COLO829 (cell line): ENCODE measurements at regions not wholly inside any gene's neighbourhood (a gene's known extent, or its start where the extent isn't known, plus 50 kb on each side); places are given as distances from the start of the nearest gene placed in this dataset.

Experiments
- DNase-seq: peaks from one replicate; pipeline ENCODE4 v3.0.0; 2012; ENCODE audit warnings: low spot score

DNA sequence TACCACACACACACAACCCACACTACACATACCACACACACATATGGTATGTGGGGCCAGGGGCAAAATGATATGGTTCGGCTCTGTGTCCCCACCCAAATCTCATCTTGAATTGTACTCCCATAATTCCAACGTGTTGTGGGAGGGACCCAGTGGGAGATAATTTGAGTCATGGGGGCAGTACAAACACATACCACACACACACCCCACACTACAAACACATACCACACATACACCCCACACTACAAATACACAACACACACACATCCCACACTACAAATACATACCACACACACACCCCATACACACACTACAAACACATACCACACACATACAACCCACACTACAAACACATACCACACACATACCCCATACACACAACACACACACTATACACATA lies 117.8 kb downstream of the TTC32 start:
- DNase-seq: no peak

DNA sequence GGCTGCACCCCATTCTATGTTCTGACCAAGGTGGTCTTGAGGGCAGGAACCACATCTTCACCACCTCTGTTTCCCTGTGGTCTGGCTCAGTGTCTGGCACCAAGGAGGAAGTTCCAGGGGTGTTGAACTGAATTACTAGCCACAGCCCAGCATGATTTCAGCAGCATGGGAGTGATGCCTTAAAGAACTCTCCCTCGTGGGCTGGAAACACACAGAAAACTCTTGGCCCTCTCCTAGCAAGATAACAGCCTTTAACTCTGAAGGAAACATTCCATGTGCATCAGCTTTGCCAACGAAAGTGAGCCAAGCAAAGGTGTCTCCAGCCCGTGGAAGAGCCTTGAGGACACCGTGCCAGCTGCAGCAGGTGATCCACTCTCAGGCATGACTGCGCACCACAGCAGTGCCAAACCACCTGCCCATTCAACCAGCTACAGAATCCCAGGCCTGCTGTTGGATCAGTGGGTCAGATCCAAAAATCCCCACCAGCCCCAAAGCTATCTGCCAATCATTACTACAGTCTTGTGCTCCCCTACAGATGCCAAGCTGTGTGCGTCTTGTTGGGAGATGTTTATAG lies 124.8 kb downstream of the TTC32 start:
- no peak for DNase-seq

GRCh38 chr2:19775838-19776237 lies 125.9 kb downstream of the TTC32 start:
- DNase-seq: no peak

GRCh38 chr2:19775315-19775714 lies 126.5 kb downstream of the TTC32 start:
- no peak for DNase-seq

DNA sequence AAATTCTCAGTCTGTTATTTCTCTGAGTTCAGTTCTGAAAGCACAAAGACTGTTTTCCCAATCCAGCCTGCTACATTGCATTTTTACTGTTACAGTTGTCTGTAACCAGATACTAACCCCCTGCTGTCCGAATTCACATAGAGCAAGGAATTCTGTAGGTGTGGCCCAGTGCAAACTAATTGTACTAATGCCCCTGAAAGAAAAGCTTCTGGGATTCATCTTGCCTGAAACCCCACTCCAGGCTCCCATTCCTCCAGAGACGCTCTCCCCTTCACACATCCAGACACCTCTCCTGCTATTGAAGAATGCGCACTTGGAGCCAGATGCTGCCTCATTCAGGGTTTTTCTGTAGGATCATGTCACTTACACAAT lies 127.0 kb downstream of the TTC32 start:
- no peak for DNase-seq

GRCh38 chr2:19772981-19773380 lies 128.8 kb downstream of the TTC32 start:
- no peak for DNase-seq

- DNase-seq: no peak
Measured at GRCh38 chr2:19769513-19769912, 132.3 kb downstream of the TTC32 start.

- DNase-seq: no peak
Measured at GRCh38 chr2:19767899-19768298, 133.9 kb downstream of the TTC32 start.

- DNase-seq: no peak
Measured at GRCh38 chr2:19764998-19765397, 136.8 kb downstream of the TTC32 start.

GRCh38 chr2:19763731-19764130 lies 138.1 kb downstream of the TTC32 start:
- no peak for DNase-seq

DNA sequence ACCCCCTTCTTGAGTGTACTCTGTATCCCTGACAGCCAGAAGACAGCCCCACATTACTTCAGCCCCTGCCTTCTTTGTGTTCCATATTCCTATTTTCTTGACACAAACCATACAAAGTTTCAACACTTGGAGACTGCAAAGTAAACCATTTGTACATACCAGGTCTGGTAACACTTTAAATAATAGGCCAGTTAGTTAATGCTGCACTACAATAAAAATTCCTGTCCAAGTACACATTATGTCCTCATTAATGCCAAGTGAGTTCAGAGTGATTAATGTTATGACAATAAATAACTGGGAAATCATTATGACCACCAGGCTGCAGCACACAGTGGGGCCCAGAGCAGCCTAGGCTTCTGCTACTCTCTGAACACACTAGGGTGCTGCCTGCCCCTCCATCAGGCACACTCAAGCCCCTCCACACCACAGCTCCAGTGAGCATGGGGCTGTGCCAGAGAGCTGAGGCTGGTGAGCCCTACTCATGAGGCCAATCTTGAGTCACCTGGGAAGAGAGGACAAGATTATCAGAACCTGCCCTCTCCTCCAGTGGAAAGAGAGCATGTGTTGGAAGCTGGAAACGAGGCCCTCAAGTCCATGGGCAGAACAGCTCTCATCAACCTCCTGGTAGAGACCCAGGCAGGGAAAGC lies 138.7 kb downstream of the TTC32 start:
- DNase-seq: no peak

GRCh38 chr2:19762142-19762541 lies 139.6 kb downstream of the TTC32 start:
- no peak for DNase-seq

GRCh38 chr2:19759880-19760279 lies 141.9 kb downstream of the TTC32 start:
- DNase-seq: no peak

GRCh38 chr2:19758658-19759057 lies 143.1 kb downstream of the TTC32 start:
- DNase-seq: no peak

- DNase-seq: no peak
Measured at GRCh38 chr2:19757586-19757985, 144.2 kb downstream of the TTC32 start.

- peak; percentile 17 for DNase-seq
Measured at GRCh38 chr2:19754907-19755306, 146.9 kb downstream of the TTC32 start.

GRCh38 chr2:19753818-19754217 lies 148.0 kb downstream of the TTC32 start:
- no peak for DNase-seq

GRCh38 chr2:19753314-19753713 lies 148.5 kb downstream of the TTC32 start:
- no peak for DNase-seq

DNA sequence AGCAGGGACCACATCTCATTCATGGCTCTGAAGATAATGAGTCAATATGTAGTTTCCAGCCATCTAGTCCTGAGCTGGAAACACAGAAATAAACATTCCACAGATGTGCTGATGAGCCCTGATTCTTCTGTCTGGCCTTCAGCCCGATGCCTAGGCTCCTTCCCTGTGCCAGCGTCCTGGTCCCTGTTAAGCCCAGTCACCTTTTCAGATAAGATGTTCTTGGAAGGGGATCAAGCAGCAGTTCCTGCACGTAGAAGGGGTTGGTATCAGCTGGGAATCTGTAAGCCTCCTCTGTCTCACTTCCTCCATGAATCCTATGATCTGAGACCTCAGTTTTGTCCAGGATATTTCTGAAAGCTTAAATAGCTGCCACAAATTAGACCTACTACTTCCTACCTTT lies 149.3 kb downstream of the TTC32 start:
- no peak for DNase-seq

DNA sequence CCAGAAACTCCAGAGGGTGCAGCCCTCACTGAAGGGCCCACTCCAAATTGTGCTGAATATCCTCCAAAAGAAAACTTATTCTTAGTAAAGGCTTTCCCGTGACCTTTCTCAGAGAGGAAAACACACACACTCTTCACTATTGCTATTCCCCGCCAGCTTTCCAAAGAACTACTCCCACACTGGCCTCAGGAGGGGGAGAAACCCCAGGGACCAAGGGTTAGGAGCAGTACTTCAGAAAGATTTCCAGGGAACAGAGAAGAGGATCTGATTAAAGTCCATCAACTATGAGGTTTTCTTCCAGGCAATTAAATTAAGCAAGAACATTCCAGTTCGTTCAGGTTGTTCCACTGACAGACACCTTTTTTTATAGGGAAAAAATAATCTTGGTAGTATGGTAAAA lies 150.2 kb downstream of the TTC32 start:
- DNase-seq: no peak

- DNase-seq: no peak
Measured at GRCh38 chr2:19750136-19750535, 151.6 kb downstream of the TTC32 start.

DNA sequence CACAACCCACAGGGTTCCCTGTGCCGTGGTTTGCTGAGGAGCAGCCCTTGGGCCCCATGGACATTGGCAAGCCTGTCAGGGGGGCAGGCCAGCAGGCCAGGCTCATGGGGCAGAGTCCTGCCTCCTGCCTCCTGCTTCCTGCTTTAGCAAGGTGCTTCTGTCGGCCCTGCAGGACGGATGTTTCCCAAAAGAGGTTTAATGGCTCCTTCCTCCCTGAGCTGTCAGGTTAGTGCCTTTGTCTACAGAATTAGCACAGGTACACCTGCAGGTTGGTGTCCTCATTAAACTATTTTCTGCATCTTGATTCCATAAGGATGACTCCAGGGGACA lies 152.3 kb downstream of the TTC32 start:
- no peak for DNase-seq

DNA sequence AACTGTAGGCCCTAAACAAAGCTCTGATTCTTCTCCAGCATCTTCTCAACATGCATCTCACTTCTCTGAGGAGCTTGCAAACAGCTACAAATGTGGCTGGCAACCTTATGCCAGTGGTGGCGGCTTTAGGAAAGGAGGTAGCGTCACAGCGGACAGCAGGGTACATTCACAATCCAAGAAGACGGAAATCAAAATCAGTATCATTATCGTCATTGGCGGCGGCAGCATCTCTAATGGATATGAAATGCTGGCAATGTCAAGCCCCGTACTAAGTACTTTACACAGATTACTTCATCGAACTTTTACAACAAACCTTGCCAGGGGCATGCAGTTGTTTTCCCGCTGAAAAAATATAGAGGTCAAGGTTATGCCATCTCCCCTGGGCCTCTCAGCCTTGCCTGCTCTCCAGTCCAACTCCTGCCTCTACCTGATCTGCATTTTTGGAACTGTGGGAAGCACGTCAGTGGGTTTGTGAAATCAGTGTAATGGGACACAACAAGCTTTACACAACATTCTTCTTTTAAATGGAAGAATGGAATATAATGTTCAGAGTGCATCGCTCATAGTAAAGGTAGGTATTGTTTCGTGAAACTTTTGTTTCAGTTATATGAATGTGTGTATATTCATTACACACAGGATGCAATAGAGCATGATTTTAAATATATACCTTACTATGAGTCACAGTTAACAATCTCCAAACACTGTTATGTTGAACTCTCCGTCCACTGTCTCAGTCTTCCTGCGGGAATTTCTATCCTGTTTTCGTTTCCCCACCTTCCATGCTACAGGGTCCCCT lies 152.9 kb downstream of the TTC32 start:
- no peak for DNase-seq

DNA sequence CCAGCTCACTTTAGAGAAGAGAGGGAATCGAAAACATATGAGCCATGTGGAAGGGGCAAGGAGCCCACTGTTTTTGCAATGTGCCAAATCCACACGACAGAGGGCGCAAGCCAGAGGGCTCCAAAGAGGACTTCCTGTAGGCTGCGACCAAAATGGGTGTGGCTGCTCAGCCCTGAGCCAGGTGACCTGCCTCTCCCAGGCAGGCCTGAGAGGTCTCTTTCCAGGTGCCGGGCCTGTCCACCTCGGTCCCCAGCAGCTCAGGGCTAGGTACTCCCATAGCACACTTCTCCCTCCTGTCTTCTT lies 153.8 kb downstream of the TTC32 start:
- DNase-seq: no peak
